HCT116 (cell line): ENCODE measurements at regions not wholly inside any gene's neighbourhood (a gene's known extent, or its start where the extent isn't known, plus 50 kb on each side); places are given as distances from the start of the nearest gene placed in this dataset.

Experiments
- ATAC-seq: fragments of 200-7000 bp; cut with Tn5 transposase; 2 replicates; pipeline ENCODE4 v1.9.1; 2020; ENCODE audit warnings: mild to moderate bottlenecking, moderate library complexity
- BruUV-seq: library from RNA; stranded (reverse); fragments of 400-500 nt; replicated peaks from 2 replicates; lab custom pipeline; 2021; lab: Mats Ljungman, UMichigan
- CTCF ChIA-PET: fragments of 300-600 bp; sonication (Branson Sonifier 250); formaldehyde crosslinking; loops from one replicate; lab custom pipeline; 2021; ENCODE audit warnings: antibody characterized with exemption; lab: Charles Lee
- POLR2A ChIA-PET: fragments of 300-600, 350-600 bp; sonication (Branson Sonifier 250); formaldehyde crosslinking; loops from one replicate; lab custom pipeline; 2021; ENCODE audit warnings: antibody characterized with exemption; lab: Charles Lee
- RAD21 ChIA-PET, 2 experiments: fragments of 300-600 bp; sonication (Branson Sonifier 250); formaldehyde crosslinking; loops; one replicate each; lab custom pipeline; 2023; ENCODE audit warnings: low total read pairs in 2 of 2; ENCODE audit not compliant: uncharacterized antibody in 2 of 2, unreplicated experiment in 2 of 2, low non-redundant PET in 1 of 2; lab: Charles Lee
- DNase-seq: peaks from one replicate; pipeline ENCODE4 v3.0.0-alpha.2; 2010; ENCODE audit warnings: low read depth, low spot score
- H2AFZ ChIP-seq: fragments of 200-600 bp; shearing (Covaris generic), sonication (generic); 2 replicates; pipeline ENCODE4 v1.6.1; 2017; ENCODE audit warnings: low read depth, mixed run types, mixed read lengths, antibody characterized with exemption, low read length; ENCODE audit not compliant: poor library complexity, severe bottlenecking
- H3K27ac ChIP-seq: 2 replicates; pipeline ENCODE4 v1.5.1; 2012; ENCODE audit warnings: low read depth, low read length
- H3K27me3 ChIP-seq: fragments of 200-600 bp; sonication (generic); 2 replicates; pipeline ENCODE4 v1.6.1; 2016; ENCODE audit warnings: mixed run types, low read length, mixed read lengths; ENCODE audit not compliant: insufficient read depth
- H3K36me3 ChIP-seq, 2 experiments: fragments of 200-500 bp in 1 of 2; fragments of 200-600 bp in 1 of 2; sonication (Bioruptor generic) in 1 of 2; sonication (generic) in 1 of 2; 2 replicates each; pipeline versions ENCODE4 v1.5.1 to v1.6.1; 2014 to 2016; ENCODE audit warnings: low read length in 2 of 2, inconsistent platforms in 1 of 2, mixed read lengths in 1 of 2, mixed run types in 1 of 2; ENCODE audit not compliant: insufficient read depth in 2 of 2, control insufficient read depth in 1 of 2
- H3K4me1 ChIP-seq, 2 experiments: fragments of 200-600 bp in 1 of 2; sonication (generic) in 1 of 2; 2 replicates each; pipeline versions ENCODE4 v1.5.1 to v1.6.1; 2012 to 2017; ENCODE audit warnings: low read length in 2 of 2, inconsistent platforms in 1 of 2, mild to moderate bottlenecking in 1 of 2, mixed read lengths in 1 of 2, mixed run types in 1 of 2, moderate library complexity in 1 of 2; ENCODE audit not compliant: insufficient read depth in 2 of 2, control insufficient read depth in 1 of 2
- H3K4me2 ChIP-seq: fragments of 200-600 bp; sonication (generic); 2 replicates; pipeline ENCODE4 v1.6.1; 2017; ENCODE audit warnings: mixed run types, low read length, mixed read lengths
- H3K4me3 ChIP-seq, 2 experiments: fragments of 200-600 bp in 1 of 2; sonication (generic) in 1 of 2; replicated peaks in 1 of 2; 2 replicates each; pipeline ENCODE4 v1.5.1; 2011 to 2016; ENCODE audit warnings: low read length in 2 of 2, control low read depth in 1 of 2, low read depth in 1 of 2, mild to moderate bottlenecking in 1 of 2, mixed read lengths in 1 of 2, mixed run types in 1 of 2
- H3K79me2 ChIP-seq: fragments of 200-600 bp; sonication (generic); 2 replicates; pipeline ENCODE4 v1.6.1; 2017; ENCODE audit warnings: mild to moderate bottlenecking, mixed run types, low read length, moderate library complexity, mixed read lengths; ENCODE audit not compliant: insufficient read depth
- H3K9ac ChIP-seq: fragments of 200-600 bp; sonication (generic); 2 replicates; pipeline ENCODE4 v1.6.1; 2016; ENCODE audit warnings: low read length, mixed read lengths
- H3K9me2 ChIP-seq: fragments of 200-600 bp; sonication (generic), shearing (Covaris generic); 2 replicates; pipeline ENCODE4 v1.6.1; 2017; ENCODE audit warnings: mixed run types, mild to moderate bottlenecking, moderate library complexity; ENCODE audit not compliant: insufficient read depth
- H3K9me3 ChIP-seq, 2 experiments: fragments of 200-500 bp in 1 of 2; fragments of 200-600 bp in 1 of 2; sonication (Bioruptor generic) in 1 of 2; sonication (generic) in 1 of 2; 2 replicates each; pipeline ENCODE4 v1.6.1; 2014 to 2017; ENCODE audit warnings: low read length in 2 of 2, mixed read lengths in 2 of 2, inconsistent platforms in 1 of 2, low read depth in 1 of 2, mild to moderate bottlenecking in 1 of 2, mixed run types in 1 of 2, moderate library complexity in 1 of 2; ENCODE audit not compliant: control insufficient read depth in 1 of 2, insufficient read depth in 1 of 2
- H4K20me1 ChIP-seq: fragments of 200-600 bp; sonication (generic), shearing (Covaris generic); 2 replicates; pipeline ENCODE4 v1.6.1; 2017; ENCODE audit warnings: mixed run types, mild to moderate bottlenecking, moderate library complexity; ENCODE audit not compliant: insufficient read depth
- CTCF ChIP-seq, 3 experiments: fragments of 200-600 bp in 1 of 3; sonication (generic) in 1 of 3; IDR thresholded peaks in 2 of 3; conservative IDR thresholded peaks in 1 of 3; 2 replicates each; pipeline ENCODE4 v1.5.1; 2012 to 2017; ENCODE audit warnings: low read depth in 2 of 3, low read length in 2 of 3, antibody characterized with exemption in 1 of 3, borderline replicate concordance in 1 of 3, control low read depth in 1 of 3, mild to moderate bottlenecking in 1 of 3, mixed read lengths in 1 of 3, mixed run types in 1 of 3, moderate library complexity in 1 of 3; ENCODE audit not compliant: insufficient read depth in 1 of 3
- EZH2phosphoT487 ChIP-seq: fragments of 200-600 bp; IDR thresholded peaks from 2 replicates; pipeline ENCODE4 v1.6.1; 2018; ENCODE audit warnings: antibody characterized with exemption, borderline replicate concordance
- RAD21 ChIP-seq: IDR thresholded peaks from 2 replicates; pipeline ENCODE4 v1.6.1; 2012; ENCODE audit warnings: low read depth, mild to moderate bottlenecking
- SP1 ChIP-seq: IDR thresholded peaks from 2 replicates; pipeline ENCODE4 v1.6.1; 2012; ENCODE audit warnings: low read depth
- intact Hi-C: fragments of 100-400 bp; cut with micrococcal nuclease; formaldehyde crosslinking; loops from 2 replicates; pipeline ENCODE4 v1.10.0; 2022

DNA sequence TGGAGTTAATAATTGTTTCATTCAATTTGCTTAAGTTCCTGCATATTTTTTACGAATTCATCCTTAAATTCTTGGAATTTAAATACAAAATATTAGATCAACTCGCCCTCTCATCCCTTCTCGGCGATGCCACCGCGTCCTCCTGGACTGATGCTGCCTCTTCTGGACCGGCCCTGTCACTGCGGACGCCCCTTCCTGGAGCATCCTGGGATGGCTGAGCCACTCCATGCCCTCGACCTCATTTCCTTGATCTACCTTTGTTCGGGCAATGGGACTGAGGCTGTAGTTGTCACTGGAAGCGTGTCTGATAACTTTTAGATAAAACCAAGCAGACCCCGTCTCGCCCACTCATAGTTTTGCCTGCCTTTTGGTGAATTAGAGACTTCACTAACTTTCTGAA lies 283.7 kb downstream of the TEX29 start:
- Histone ChIP-seq H3K27me3 (no peaks in the 10 kb centered on the region), H2AFZ (no peak overlapping the region), H4K20me1 (no peaks in the 10 kb centered on the region), H3K9ac (no peak overlapping the region), H3K9me3 (no peaks in the 10 kb centered on the region), H3K4me2 (no peak overlapping the region), H3K4me1 (no peaks in the 10 kb centered on the region), H3K79me2 (no peaks in the 10 kb centered on the region), H3K36me3 (no peaks in the 10 kb centered on the region), H3K4me3 (no peak overlapping the region), H3K9me2 (no peaks in the 10 kb centered on the region), H3K27ac (no peak overlapping the region)
- ATAC-seq (peak; percentile 89), DNase-seq (no peak)
- no TSS peak for BruUV-seq
- ChIA-PET POLR2A (no interaction called here), CTCF (no interaction called here), RAD21 (no interaction called here)
- intact Hi-C loops = no loop called here
- TF ChIP-seq RAD21 (peak; percentile 12; the same call in 1 of the 2 replicates), CTCF (IDR thresholded peaks at IDR 0.05 in 2 of 3, conservative IDR thresholded peaks at IDR 0.05 in 1 of 3; ENCODE audit: borderline replicate concordance in 1 of 3, insufficient read depth in 1 of 3, low read depth in 2 of 3, low read length in 2 of 3) (peak in 2 of 3 experiments; percentile 47 to 50; a peak in 4 of 6 replicates), SP1 (no peak)

GRCh38 chr13:111608556-111608955 lies 288.1 kb downstream of the TEX29 start:
- Histone ChIP-seq H3K36me3 (no peaks in the 10 kb centered on the region), H4K20me1 (no peaks in the 10 kb centered on the region), H3K27me3 (peaks cover 21% of the 10 kb centered on the region), H3K4me1 (no peaks in the 10 kb centered on the region), H3K79me2 (no peaks in the 10 kb centered on the region), H3K27ac (no peak overlapping the region), H3K9me3 (no peaks in the 10 kb centered on the region), H3K9me2 (no peaks in the 10 kb centered on the region), H3K4me2 (no peak overlapping the region), H2AFZ (no peak overlapping the region), H3K9ac (no peak overlapping the region), H3K4me3 (no peak overlapping the region)
- no peak for TF ChIP-seq EZH2phosphoT487
- ChIA-PET CTCF (no interaction called here), POLR2A (no interaction called here), RAD21 (no interaction called here)
- no peak for DNase-seq
- intact Hi-C loops = no loop called here
- no peak for ATAC-seq
- no TSS peak for BruUV-seq
